ENCODE measurements at regions not wholly inside any gene's neighbourhood (a gene's known extent, or its start where the extent isn't known, plus 50 kb on each side); places are given as distances from the start of the nearest gene placed in this dataset.

DNA sequence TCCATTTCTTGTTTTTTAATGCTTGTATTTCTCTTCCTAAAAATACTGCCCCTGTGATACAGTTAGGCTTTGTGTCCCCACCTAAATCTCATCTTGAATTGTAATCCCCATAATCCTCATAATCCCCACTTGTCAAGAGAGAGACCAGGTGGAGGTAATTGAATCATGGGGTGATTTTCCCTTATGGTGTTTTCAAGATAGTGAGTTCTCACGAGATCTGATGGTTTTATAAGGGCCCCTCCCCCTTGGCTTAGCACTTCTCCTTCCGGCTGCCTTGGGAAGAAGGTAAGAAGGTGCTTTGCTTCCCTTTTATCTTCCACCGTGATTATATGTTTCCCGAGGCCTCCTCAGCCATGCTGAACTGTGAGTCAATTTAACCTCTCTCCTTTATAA, 227.4 kb downstream of the MAN2A1 start:
- no peak for DNase-seq

DNA sequence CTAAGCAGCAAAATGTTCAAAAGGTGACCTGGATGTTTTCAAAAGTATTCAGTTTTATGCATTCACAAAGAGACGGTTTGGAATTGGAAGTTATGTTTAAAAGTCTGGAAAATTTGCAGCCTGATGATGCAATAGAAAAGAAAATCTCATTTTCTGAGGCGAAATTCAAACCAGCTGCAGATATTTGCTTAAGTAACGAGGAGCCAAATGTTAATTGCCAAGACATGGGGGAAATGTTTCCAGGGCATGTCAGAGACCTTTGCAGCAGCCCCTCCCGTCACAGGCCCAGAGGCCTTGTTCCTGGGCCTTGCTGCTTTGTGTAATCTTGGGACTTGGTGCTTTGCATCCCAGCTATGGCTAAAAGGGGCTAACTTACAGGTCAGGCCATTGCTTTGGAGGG, 228.2 kb downstream of the MAN2A1 start:
- no peak for DNase-seq

DNA sequence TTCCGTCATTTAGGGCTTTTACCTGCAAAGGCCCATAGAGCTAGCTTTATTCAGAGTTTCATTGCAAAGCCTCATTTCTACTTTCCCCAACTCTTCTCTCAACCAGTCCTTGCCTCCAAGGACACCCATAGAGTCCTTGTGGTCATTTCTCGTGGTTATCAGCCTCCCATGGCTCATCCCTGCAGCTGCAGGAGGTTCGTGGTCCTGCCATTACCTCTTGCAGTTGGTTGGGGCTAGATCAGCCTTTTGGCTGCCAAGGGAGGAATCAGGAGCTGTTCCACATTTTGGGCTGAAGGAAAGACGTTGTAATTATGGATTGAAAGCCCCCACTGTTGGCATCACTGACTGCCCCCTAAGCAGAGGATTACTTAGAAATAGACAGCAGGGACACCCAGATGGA, 231.0 kb downstream of the MAN2A1 start:
- no peak for DNase-seq

GRCh38 chr5:109921735-109922380, 232.1 kb downstream of the MAN2A1 start:
- DNase-seq: peak; percentile 66

- DNase-seq: no peak
Observed at GRCh38 chr5:109922381-109922995, 232.8 kb downstream of the MAN2A1 start.

DNA sequence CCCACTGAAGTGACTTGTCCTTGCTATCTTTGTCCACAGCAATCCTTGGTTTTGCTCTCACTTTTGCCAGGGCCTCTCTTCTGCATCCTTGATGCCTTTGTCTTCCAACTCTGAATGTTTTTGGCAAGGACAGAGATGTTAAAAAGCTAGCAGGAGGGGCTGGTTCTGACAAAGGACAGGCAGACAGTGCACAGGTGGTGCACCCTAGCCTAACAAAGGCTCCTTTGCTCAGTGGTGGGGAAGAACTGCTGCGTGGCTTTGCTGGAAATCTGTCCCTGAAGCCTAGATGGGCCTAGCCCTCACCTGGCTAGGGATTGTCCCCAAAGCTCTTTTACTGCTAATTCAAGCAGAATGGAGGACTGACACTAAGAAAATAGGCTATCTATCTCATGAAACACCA, 233.5 kb downstream of the MAN2A1 start:
- DNase-seq: no peak

GRCh38 chr5:109924237-109925107, 234.7 kb downstream of the MAN2A1 start:
- DNase-seq: no peak

GRCh38 chr5:109927639-109928038, 237.9 kb downstream of the MAN2A1 start:
- no peak for DNase-seq

GRCh38 chr5:109928046-109928445, 238.3 kb downstream of the MAN2A1 start:
- no peak for DNase-seq

- no peak for DNase-seq
Observed at GRCh38 chr5:109928811-109929210, 239.1 kb downstream of the MAN2A1 start.

DNA sequence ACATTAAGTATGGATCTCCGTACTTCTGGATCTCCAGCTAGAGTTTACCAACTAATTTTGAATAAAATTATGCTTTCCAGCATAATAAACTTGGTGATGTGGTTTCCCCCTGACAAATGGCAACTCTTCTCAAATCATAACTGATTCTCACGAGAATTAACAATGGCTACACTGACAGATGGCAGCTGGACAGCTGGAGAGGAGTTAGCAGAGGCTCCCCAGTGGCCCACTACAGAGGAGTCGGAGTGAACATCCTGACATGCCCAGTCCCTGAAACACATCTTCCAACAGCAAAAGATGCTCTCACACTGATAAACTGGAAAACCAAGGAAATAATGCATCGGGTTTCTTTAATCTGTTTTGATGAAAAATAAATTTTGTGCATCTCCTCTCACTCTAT, 239.6 kb downstream of the MAN2A1 start:
- DNase-seq: no peak

DNA sequence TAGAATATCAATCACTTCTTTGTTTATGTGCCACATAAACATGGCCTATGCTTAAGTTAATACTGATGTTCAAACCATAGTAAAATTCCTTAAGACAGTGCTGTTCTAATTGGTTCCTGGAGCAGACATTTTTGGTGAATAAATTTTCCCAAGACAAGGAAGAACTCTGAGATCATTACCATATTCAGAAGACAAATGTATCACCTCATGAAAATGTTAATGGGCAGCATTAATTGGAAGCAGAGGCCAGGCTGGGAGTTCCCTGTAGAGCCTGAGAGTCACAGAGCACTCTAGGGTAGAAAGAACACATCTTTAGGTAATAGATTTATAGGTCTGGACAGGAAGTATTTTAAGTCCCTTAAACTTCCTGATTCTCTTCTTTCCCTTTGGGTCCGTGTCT, 240.2 kb downstream of the MAN2A1 start:
- no peak for DNase-seq

DNA sequence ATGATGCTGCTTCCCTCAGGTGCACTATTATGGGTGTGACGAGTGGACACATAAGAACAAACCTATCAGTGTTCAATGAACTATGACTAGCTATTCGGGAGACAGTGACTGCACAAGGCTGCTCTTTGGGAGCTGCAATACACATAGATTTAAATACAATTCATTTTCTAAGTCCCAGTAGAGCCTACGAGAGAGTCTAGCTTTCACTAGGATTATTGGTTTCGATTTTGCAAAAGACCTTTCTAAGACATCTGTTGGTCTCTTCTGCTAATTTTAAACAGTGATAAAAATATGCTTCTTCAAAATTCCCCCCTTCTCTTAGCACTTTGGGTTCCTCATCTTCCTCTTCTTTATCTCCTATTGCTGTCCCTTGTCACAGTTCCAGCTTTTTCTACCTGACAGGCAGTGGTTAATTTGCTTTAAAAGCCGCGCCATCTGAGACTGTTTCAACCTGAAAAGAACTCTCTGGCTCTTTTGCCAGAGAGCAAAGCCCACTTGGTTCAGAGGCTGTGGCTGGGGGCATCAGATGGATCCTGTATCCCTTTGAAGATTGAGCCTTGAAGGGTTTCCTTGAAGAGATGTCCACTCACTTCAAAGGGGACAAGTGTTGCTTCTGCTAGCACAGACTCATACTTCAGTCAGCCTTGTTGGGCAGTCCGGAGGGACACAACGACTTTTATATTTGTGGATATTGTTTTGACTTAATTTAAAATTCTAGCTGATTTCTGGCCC, 241.5 kb downstream of the MAN2A1 start:
- DNase-seq: no peak

DNA sequence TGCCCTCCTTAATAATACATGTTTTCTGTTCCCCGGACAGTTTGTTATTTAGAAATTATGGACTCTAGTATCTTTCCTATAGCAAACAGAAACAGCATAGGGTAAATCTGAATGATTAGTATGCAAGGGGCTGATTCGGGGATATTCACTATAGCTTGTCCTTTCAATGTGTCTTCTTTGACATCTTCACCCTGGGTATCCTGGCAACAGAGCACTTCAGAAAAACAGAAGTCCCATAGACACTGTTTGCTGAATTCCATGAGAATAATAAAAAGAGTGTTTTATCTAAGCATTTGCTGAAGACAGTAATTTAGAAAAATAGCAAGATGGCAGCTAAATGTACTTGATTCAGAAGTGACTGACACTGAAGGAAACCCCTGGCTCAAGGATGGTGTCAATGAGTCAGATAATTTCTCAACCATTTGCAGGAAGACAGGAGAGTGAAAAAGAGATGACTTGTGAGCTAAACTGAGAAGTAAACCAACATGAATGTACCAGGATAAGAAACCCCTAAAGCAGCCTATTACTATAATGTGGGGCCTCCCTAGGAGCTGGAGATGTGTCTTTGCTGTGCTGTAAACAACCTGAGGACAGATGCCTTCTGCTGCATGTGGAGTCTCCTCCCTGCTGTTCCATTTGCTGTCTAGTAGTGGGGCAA, 246.2 kb downstream of the MAN2A1 start:
- no peak for DNase-seq

- no peak for DNase-seq
Observed at GRCh38 chr5:109936996-109937395, 247.3 kb downstream of the MAN2A1 start.

DNA sequence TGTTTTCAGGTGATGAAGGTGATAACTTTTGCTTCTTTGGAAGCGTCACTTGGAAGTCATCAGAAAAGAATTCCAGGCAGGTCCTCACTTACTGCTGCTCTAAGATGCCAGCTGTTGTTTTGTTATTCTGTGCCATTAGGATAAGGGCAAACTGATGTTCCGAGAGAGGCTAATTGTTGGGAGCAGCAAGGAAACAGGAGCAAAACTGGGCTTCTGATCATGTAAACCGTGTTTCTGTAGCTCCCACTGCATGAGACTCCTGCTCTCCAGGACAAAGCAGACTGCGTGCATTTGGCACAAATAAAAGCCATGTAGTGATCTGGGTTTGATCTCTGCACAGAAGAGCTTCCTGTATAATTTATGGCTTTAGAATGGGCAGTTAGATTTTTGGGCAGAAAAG, 248.2 kb downstream of the MAN2A1 start:
- DNase-seq: no peak

- DNase-seq: no peak
Observed at GRCh38 chr5:109938453-109938852, 248.7 kb downstream of the MAN2A1 start.

DNA sequence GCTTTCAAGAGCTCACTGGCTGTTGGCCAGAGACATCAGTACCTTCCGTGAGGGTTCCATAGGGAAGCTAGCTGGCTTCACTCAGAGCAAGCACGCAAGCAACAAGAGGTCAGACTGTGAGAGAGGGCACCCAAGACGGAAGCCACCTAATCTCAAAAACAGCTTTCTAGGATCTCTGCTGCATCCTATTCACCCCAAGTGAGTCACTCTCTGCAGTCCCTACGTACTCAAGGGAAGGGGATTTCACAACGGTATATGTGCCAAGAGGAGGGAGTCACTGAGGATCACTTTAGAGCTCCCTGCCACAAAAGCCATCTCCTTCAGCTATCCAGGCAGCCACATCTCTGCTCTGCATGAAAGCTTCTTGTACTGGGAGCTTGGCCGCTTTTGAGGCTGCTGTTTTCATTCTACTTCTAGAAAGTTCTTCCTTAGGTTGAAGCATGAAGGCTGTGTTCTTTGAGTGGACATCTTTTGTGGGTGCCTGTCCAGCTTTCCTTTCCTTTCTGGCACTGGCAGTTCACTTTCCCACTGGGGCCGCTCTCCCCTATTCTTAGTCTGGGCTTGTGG, 249.5 kb downstream of the MAN2A1 start:
- no peak for DNase-seq

DNA sequence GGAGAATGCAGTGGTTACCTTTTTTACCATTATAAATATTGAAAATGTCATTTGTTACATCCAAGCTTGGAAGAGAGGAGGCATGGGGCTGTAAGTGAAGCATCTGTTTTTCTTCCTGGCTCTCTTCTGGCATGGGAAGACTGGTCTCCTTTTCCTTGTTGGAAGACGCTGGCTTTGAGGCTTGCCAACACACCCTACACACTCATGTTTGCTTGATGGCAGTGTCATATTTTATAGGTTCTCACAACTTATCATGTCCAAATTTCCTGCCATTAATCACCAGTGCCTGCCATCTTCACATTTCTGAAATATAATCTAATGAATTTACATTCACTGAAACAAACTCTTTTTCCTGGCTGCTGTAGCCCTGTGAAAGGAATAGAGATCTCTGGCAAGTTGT, 252.9 kb downstream of the MAN2A1 start:
- no peak for DNase-seq

GRCh38 chr5:109943701-109944235, 254.0 kb downstream of the MAN2A1 start:
- no peak for DNase-seq

- no peak for DNase-seq
Observed at GRCh38 chr5:109944461-109944860, 254.7 kb downstream of the MAN2A1 start.

GRCh38 chr5:109945097-109945678, 255.5 kb downstream of the MAN2A1 start:
- no peak for DNase-seq
